Suprapubic skin (tissue), 4 donors: ENCODE measurements at regions not wholly inside any gene's neighbourhood (a gene's known extent, or its start where the extent isn't known, plus 50 kb on each side); places are given as distances from the start of the nearest gene placed in this dataset.
"Not testable (repeated sequence)": the region's sequence is repeated elsewhere in the genome, so short reads cannot be mapped to it uniquely, and the experiment has no call there.

ENCODE experiments used
- POLR2A ChIP-seq, 2 donors: fragments of 450-650 bp; IDR thresholded peaks; one replicate each; pipeline ENCODE4 v1.6.1; 2017; ENCODE audit warnings: antibody characterized with exemption in 2 of 2, mild to moderate bottlenecking in 2 of 2, moderate library complexity in 2 of 2
- POLR2AphosphoS5 ChIP-seq, 3 donors: sonication (generic); formaldehyde crosslinking; IDR thresholded peaks; one replicate each; pipeline ENCODE4 v1.6.1; 2017; ENCODE audit warnings: antibody characterized with exemption in 3 of 3
- TF ChIP-seq, protein P1 (sequence below), 2 donors: fragments of 200-600 bp in 1 of 2; fragments of 450-650 bp in 1 of 2; sonication (generic) in 1 of 2; IDR thresholded peaks; one replicate each; pipeline ENCODE4 v1.5.1; 2016 to 2019; ENCODE audit warnings: antibody characterized with exemption in 2 of 2, mild to moderate bottlenecking in 1 of 2, moderate library complexity in 1 of 2

DNA sequence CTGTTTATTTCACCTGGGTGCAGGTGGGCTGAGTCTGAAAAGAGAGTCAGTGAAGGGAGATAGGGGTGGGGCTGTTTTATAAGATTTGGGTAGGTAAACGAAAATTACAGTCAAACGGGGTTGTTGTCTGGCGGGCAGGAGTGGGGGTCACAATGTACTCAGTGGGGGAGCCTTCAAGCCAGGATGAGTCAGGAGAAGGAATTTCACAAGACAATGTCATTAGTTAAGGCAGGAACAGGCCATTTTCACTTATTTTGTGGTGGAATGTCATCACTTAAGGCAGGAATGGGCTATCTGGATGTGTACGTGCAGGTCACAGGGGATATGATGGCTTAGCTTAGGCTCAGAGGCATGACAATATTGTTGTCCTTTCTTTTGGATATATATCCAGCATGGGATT is 592.5 kb upstream of the MDGA2 start:
- TF ChIP-seq, protein P1, sequence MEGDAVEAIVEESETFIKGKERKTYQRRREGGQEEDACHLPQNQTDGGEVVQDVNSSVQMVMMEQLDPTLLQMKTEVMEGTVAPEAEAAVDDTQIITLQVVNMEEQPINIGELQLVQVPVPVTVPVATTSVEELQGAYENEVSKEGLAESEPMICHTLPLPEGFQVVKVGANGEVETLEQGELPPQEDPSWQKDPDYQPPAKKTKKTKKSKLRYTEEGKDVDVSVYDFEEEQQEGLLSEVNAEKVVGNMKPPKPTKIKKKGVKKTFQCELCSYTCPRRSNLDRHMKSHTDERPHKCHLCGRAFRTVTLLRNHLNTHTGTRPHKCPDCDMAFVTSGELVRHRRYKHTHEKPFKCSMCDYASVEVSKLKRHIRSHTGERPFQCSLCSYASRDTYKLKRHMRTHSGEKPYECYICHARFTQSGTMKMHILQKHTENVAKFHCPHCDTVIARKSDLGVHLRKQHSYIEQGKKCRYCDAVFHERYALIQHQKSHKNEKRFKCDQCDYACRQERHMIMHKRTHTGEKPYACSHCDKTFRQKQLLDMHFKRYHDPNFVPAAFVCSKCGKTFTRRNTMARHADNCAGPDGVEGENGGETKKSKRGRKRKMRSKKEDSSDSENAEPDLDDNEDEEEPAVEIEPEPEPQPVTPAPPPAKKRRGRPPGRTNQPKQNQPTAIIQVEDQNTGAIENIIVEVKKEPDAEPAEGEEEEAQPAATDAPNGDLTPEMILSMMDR (IDR thresholded peaks at IDR 0.05) = not testable (repeated sequence)
- not testable (repeated sequence) for TF ChIP-seq POLR2A, POLR2AphosphoS5 (IDR thresholded peaks at IDR 0.05)
